Kasumi-1 (cell line): ENCODE measurements at regions not wholly inside any gene's neighbourhood (a gene's known extent, or its start where the extent isn't known, plus 50 kb on each side); places are given as distances from the start of the nearest gene placed in this dataset.

Experiments
- DNase-seq, 2 experiments: peaks; one replicate each; lab custom pipeline; 2025; lab: John Stamatoyannopoulos, UW

- DNase-seq, result no peak
Observed at GRCh38 chr15:99508852-99509251, 56.9 kb upstream of the MEF2A start.

GRCh38 chr15:99509686-99510461, 55.9 kb upstream of the MEF2A start:
- peak; percentile 65 to 70 for DNase-seq

GRCh38 chr15:99511531-99511865, 54.3 kb upstream of the MEF2A start:
- no peak for DNase-seq

GRCh38 chr15:99511866-99512661, 53.7 kb upstream of the MEF2A start:
- DNase-seq, result peak; percentile 18 to 19

- no peak for DNase-seq
Observed at GRCh38 chr15:99514306-99514705, 51.5 kb upstream of the MEF2A start.
